ENCODE measurements at regions not wholly inside any gene's neighbourhood (a gene's known extent, or its start where the extent isn't known, plus 50 kb on each side); places are given as distances from the start of the nearest gene placed in this dataset.

DNA sequence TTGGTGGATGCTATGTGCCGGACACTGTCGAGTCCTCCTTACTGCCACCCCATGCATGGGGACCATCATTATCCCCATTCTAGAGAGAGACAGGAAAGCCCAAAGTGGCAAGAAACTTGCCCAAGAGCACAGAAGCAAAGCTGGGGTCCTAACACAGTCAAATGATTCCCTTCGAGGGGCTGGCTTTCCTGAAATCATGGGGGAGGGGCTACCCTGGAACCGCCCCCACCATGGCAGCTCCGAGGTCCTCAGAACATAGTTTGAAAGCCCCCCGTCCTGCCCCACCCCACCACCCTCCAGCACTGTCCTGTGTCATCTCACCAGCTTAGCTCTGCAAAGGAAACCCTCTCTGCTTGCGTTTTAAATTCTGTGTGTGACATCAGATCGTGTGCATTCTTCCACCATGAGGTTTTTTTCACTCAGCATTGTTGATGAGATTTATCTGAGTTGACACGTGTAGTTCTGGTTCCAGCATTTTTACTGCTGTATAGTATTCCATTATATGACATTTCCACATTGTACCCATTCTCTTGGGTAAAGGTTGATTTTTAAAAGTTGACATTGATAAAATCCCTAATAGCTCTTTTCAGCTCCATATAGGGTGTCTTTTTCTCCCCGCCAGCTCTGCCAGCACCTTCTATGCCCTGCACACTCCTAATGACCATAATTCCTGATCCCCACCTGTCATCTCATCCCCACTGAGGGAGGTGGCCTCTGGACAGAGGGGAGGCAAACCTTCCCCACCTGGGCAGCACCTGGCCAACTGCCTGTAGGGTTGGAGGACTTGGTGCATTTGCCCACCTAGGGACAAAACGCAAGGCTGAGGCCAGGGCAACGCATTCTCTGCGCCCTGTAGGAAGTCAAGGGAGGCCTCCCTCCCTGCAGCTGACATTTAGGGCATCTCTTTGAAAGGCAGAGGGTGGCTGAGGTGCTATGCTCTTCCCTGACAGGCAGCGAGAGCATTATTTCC lies 100.2 kb upstream of the GPR26 start:
- no peak for DNase-seq (ENCODE audit: low read depth in 4 of 4, low spot score in 2 of 4)

DNA sequence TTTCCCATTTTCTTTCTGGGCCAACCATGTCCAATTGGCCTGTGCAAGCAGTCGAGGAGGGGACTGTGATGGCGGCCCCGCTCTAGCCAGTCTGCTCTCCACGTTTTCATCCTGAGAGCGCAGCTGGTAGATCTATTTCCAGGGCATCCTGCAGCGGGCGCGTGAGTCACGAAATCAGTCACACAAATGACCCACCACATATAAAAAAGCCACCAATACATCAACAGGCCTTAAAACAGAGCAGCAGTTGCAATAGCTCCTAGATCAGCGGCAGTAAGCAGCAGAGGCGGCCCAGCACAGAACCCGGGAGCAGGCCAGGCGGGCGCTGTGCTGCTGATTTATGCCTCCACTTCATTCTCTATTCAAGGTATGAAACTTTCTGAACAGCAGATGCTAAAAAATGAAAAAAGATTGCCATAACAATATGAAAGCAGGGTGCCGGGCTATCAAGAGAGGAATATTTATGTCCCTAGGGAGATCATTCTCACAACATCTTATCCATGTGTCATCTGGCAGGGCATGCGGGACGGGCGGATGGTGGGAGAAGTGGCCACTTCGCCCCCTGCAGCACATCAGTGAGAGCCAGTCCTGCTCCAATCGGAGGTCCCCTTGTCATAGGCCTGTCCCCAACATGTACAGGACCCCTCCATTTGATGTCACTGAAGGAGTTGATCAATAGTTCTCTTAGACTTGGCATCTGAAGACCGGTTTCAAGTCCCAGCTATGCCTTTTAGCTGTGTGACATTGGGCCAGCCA lies 98.0 kb upstream of the GPR26 start:
- DNase-seq (ENCODE audit: low read depth in 4 of 4, low spot score in 2 of 4) = no peak

GRCh38 chr10:123568751-123569150 lies 97.4 kb upstream of the GPR26 start:
- no peak for DNase-seq (ENCODE audit: low read depth in 4 of 4, low spot score in 2 of 4)

- DNase-seq (ENCODE audit: low read depth in 4 of 4, low spot score in 2 of 4) = no peak
Measured at GRCh38 chr10:123569436-123570035, 96.6 kb upstream of the GPR26 start.

- no peak for DNase-seq (ENCODE audit: low read depth in 4 of 4, low spot score in 2 of 4)
Measured at GRCh38 chr10:123570051-123570897, 95.9 kb upstream of the GPR26 start.

GRCh38 chr10:123570898-123571515 lies 95.1 kb upstream of the GPR26 start:
- DNase-seq (ENCODE audit: low read depth in 4 of 4, low spot score in 2 of 4) = no peak

DNA sequence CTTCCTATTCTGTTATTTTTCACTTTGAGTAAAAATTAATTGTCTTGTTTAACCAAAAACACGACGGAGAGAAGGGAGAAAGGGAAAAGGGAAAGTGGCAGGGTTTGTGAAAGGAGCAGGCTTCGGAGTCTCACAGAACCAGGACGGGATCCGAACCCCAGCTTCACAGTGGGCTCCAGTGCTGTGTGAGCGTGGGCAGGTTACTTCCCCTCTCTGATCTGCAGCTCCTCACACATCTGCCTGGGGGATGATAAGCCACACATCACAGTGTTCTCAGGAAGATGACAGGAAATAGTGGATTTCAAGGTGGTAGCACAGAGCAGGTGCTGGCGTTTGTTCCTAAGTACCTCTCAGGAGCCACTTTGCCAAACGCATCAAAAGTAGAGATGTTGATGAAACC lies 94.2 kb upstream of the GPR26 start:
- DNase-seq (ENCODE audit: low read depth in 4 of 4, low spot score in 2 of 4) = no peak

GRCh38 chr10:123573236-123574108 lies 92.7 kb upstream of the GPR26 start:
- no peak for DNase-seq (ENCODE audit: low read depth in 4 of 4, low spot score in 2 of 4)

DNA sequence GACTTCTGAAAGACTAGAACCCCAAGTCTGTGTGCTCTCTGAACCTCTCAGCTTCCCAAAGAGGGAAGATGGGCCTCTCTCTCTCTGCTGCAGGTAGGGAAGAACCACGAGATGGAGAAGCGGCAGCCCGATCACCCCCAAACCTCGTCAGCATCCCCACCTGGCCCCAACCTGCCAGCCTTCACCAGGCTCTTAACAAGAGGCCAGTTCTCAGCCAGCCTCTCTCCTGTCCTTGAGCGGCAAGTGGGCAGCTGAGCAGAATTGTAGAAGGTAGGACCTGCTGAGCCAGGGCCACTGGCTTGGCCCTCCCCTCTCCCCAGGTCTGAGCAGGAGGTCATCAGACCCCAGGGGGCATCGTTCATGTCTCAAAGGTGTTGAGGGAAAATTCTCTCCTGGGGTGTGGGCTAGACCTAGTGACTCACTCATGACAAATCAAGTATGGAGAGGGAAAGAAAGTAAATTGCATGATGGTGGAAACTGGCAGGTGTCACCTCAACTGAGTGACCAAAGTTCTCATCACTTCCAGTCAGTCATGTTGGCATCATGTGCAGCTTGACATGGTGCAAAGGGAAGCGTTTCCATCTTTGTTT lies 92.0 kb upstream of the GPR26 start:
- DNase-seq (ENCODE audit: low read depth in 4 of 4, low spot score in 2 of 4) = no peak

GRCh38 chr10:123575105-123575504 lies 91.0 kb upstream of the GPR26 start:
- DNase-seq (ENCODE audit: low read depth in 4 of 4, low spot score in 2 of 4) = no peak

DNA sequence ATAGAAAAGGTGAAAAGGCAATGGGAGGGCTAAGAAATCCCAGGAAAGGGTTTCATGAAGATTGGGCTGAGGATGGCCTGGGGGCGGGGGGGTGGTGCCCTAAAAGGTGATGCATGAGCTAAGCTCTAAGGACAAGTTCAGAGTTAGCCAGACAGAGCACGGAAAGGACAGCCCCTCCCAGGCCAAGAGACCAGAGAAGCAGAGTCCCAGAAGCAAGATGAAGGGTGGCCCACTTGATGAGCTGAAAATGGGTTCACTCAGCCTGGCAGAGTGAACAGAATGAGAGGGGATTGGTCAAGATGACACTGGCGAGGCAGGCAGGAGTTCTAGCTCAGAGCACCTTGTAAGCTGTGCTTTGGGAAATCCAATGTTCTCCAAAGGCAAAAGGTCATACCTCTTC lies 89.4 kb upstream of the GPR26 start:
- DNase-seq (ENCODE audit: low read depth in 4 of 4, low spot score in 2 of 4) = no peak

- DNase-seq (ENCODE audit: low read depth in 4 of 4, low spot score in 2 of 4) = no peak
Measured at GRCh38 chr10:123577921-123578461, 88.2 kb upstream of the GPR26 start.

- no peak for DNase-seq (ENCODE audit: low read depth in 4 of 4, low spot score in 2 of 4)
Measured at GRCh38 chr10:123578721-123579120, 87.4 kb upstream of the GPR26 start.

- DNase-seq (ENCODE audit: low read depth in 4 of 4, low spot score in 2 of 4) = no peak
Measured at GRCh38 chr10:123579675-123580074, 86.5 kb upstream of the GPR26 start.

DNA sequence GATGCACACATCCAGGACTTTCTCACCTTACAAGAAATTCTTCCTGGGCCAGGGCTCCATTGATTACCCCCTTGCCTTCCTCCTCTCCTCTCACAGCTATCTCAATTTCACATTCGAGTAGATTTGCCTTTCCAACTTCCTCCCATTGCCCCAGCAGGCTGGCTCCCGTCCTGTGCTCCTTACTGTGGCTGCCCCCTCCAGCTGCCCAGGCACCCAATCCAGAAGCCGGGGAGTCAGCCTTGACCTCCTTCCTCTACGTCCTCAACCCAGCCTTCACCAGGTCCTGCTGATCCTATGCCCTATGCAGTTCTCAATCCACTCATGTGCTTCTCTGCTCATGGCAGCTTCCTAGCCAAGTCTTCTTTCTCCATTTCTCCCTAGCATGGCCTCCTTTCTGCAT lies 85.7 kb upstream of the GPR26 start:
- DNase-seq (ENCODE audit: low read depth in 4 of 4, low spot score in 2 of 4) = no peak

GRCh38 chr10:123581656-123582055 lies 84.5 kb upstream of the GPR26 start:
- no peak for DNase-seq (ENCODE audit: low read depth in 4 of 4, low spot score in 2 of 4)

DNA sequence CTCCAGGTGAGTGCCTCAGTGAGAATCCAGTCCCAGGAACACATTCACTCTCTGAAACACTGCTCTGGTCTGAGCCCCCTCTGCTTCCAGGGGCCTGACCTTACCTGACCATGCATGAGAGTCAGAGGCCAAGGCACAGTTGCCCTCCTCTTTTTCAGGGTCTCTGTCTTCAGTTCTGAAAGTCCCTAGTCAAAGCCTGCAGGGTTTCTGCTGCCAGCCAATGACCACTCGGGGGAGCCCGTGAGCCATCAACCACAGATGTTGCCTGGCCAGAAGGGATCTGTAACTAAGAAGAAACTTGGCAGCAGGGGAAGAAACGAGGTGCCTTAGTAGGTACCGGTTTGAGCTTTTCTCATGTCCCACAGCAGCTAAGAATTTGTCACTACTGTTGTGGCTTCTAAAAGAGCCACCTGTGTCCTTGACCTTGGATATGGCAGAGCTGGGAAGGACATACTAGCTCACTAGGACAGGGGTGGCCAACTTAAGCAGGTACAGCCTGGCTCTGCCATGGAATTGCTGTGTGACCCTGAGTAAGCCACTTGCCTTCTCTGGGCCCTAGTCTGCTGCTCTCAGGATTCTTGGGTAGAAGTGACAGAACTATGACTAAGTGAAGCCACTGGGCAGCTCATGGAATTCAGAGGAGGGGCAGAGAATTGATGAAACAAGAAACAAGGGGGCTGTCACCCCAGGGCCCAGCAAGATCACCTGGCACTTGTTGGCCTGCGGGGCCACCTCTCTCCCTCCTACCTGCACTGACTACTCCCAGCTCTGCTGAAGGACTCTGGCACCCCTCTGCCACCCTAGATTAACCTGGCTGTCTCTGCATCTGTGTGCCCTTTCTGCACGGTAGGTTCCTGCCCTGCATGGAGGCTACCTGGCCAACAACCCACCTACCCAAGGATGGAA lies 83.8 kb upstream of the GPR26 start:
- peak in 3 of 4 donors; percentile 36 to 75 (median 58) for DNase-seq (ENCODE audit: low read depth in 4 of 4, low spot score in 2 of 4)
